Erythroblast (primary cell): ENCODE measurements at regions not wholly inside any gene's neighbourhood (a gene's known extent, or its start where the extent isn't known, plus 50 kb on each side); places are given as distances from the start of the nearest gene placed in this dataset.

Experiments used
- GATA1 ChIP-seq: IDR thresholded peaks from 2 replicates; pipeline ENCODE4 v1.6.1; 2011; ENCODE audit warnings: low read depth, mild to moderate bottlenecking, control low read depth, low read length, moderate library complexity
- POLR2A ChIP-seq: IDR thresholded peaks from 2 replicates; pipeline ENCODE4 v1.6.1; 2011; ENCODE audit warnings: mild to moderate bottlenecking, low read length

- TF ChIP-seq POLR2A (no peak), GATA1 (no peak)
Observed at GRCh38 chr17:5832886-5833285, 237.3 kb upstream of the WSCD1 start.
